ENCODE measurements at regions not wholly inside any gene's neighbourhood (a gene's known extent, or its start where the extent isn't known, plus 50 kb on each side); places are given as distances from the start of the nearest gene placed in this dataset.

GRCh38 chr1:239843541-239843940 is 248.1 kb upstream of the FMN2 start:
- H3K4me3 ChIP-seq, result no peak overlapping the region
- no peaks in the 10 kb centered on the region for H3K9me3 ChIP-seq (ENCODE audit: control insufficient read depth in 4 of 4, insufficient read depth in 3 of 4, low read length in 3 of 4)
- TF ChIP-seq CTCF (IDR thresholded peaks at IDR 0.05; ENCODE audit: control extremely low read depth, extremely low read depth), result no peak
- WGBS, 2 donors, result 56 to 74% methylated on average over 2 of the region's 2 CpGs
- H3K27ac ChIP-seq (ENCODE audit: low read depth in 1 of 2, low read length in 1 of 2), result no peak overlapping the region
- no peak overlapping the region for H3K9ac ChIP-seq (ENCODE audit: insufficient read depth in 1 of 2, low read length in 2 of 2)
- no peaks in the 10 kb centered on the region for H3K4me1 ChIP-seq (ENCODE audit: control insufficient read depth in 5 of 5, insufficient read depth in 5 of 5, low read length in 5 of 5)
- no peaks in the 10 kb centered on the region for H3K36me3 ChIP-seq (ENCODE audit: control insufficient read depth in 4 of 4, insufficient read depth in 4 of 4, low read length in 4 of 4)
- no peaks in the 10 kb centered on the region for H3K27me3 ChIP-seq (ENCODE audit: control insufficient read depth in 3 of 3, insufficient read depth in 3 of 3, low read length in 2 of 3)
- no peak for DNase-seq
- no peak for ATAC-seq (ENCODE audit: insufficient read depth, low FRiP score)

DNA sequence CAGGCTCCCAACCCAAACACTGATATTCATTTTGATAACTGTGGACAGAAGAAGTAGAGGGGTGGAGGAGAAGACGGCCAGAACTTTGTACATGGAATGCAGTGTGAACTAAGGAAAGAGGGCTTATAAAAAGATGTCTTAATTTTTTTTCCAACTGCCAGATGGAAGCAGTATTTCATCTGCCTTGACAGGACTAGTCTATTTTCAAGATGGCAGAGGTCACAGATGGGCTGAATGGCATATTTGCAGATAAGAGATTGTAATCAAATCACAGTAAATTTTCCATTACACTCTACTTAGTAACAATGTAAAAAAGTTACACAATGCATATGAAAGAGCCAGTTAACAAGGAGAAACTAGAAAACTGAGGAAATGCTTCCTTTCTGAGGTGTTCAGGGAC is 246.8 kb upstream of the FMN2 start:
- Histone ChIP-seq H3K36me3 (ENCODE audit: control insufficient read depth in 4 of 4, insufficient read depth in 4 of 4, low read length in 4 of 4) (no peaks in the 10 kb centered on the region), H3K27ac (ENCODE audit: low read depth in 1 of 2, low read length in 1 of 2) (no peak overlapping the region), H3K9ac (ENCODE audit: insufficient read depth in 1 of 2, low read length in 2 of 2) (no peak overlapping the region), H3K4me1 (ENCODE audit: control insufficient read depth in 5 of 5, insufficient read depth in 5 of 5, low read length in 5 of 5) (no peaks in the 10 kb centered on the region), H3K4me3 (no peak overlapping the region), H3K9me3 (ENCODE audit: control insufficient read depth in 4 of 4, insufficient read depth in 3 of 4, low read length in 3 of 4) (no peaks in the 10 kb centered on the region), H3K27me3 (ENCODE audit: control insufficient read depth in 3 of 3, insufficient read depth in 3 of 3, low read length in 2 of 3) (no peaks in the 10 kb centered on the region)
- no peak for ATAC-seq (ENCODE audit: insufficient read depth, low FRiP score)
- TF ChIP-seq CTCF (IDR thresholded peaks at IDR 0.05; ENCODE audit: control extremely low read depth, extremely low read depth), result no peak
- DNase-seq, result no peak
- 76 to 82% methylated on average over 1 of the region's 1 CpG for WGBS, 2 donors

GRCh38 chr1:239854922-239855321 is 236.8 kb upstream of the FMN2 start:
- WGBS, 2 donors, result 90 to 94% methylated on average over 2 of the region's 2 CpGs

More at GRCh38 chr1:239854922-239855321, 236.8 kb upstream of the FMN2 start:
- Histone ChIP-seq H3K36me3 (ENCODE audit: control insufficient read depth in 4 of 4, insufficient read depth in 4 of 4, low read length in 4 of 4) (no peaks in the 10 kb centered on the region), H3K27me3 (ENCODE audit: control insufficient read depth in 3 of 3, insufficient read depth in 3 of 3, low read length in 2 of 3) (no peaks in the 10 kb centered on the region), H3K9me3 (ENCODE audit: control insufficient read depth in 4 of 4, insufficient read depth in 3 of 4, low read length in 3 of 4) (peaks cover 0 to 3% (median 0%) of the 10 kb centered on the region in 4 donors), H3K4me1 (ENCODE audit: control insufficient read depth in 5 of 5, insufficient read depth in 5 of 5, low read length in 5 of 5) (peaks cover 0 to 1% (median 0%) of the 10 kb centered on the region in 5 donors), H3K27ac (ENCODE audit: low read depth in 1 of 2, low read length in 1 of 2) (no peak overlapping the region), H3K9ac (ENCODE audit: insufficient read depth in 1 of 2, low read length in 2 of 2) (no peak overlapping the region), H3K4me3 (no peak overlapping the region)
- ATAC-seq (ENCODE audit: insufficient read depth, low FRiP score), result no peak
- no peak for TF ChIP-seq CTCF (IDR thresholded peaks at IDR 0.05; ENCODE audit: control extremely low read depth, extremely low read depth)
- no peak for DNase-seq

Data from lung (tissue), 11 donors.